ENCODE measurements at regions not wholly inside any gene's neighbourhood (a gene's known extent, or its start where the extent isn't known, plus 50 kb on each side); places are given as distances from the start of the nearest gene placed in this dataset.

DNA sequence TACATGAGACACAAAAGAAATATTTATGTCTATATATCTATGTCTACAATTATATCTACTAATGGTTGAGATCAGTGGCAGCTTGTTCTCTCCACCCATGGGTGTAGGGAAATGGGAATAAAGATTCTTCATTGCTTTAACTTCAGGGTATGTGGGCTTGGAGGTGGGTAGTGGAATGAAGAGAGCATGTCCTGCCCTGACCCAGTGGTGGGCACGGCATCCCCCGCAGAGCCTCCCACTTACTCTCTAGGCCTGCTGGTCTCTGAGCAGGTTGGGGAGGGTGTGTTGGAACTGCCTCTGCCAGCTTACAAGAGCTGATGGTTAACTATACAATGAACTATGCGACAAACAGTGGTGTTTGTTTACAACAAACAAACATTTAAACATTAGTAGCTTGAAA, 152.5 kb upstream of the SKOR2 start:
- TF ChIP-seq, protein P1, sequence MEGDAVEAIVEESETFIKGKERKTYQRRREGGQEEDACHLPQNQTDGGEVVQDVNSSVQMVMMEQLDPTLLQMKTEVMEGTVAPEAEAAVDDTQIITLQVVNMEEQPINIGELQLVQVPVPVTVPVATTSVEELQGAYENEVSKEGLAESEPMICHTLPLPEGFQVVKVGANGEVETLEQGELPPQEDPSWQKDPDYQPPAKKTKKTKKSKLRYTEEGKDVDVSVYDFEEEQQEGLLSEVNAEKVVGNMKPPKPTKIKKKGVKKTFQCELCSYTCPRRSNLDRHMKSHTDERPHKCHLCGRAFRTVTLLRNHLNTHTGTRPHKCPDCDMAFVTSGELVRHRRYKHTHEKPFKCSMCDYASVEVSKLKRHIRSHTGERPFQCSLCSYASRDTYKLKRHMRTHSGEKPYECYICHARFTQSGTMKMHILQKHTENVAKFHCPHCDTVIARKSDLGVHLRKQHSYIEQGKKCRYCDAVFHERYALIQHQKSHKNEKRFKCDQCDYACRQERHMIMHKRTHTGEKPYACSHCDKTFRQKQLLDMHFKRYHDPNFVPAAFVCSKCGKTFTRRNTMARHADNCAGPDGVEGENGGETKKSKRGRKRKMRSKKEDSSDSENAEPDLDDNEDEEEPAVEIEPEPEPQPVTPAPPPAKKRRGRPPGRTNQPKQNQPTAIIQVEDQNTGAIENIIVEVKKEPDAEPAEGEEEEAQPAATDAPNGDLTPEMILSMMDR (conservative IDR thresholded peaks at IDR 0.05; ENCODE audit: low read length) = no peak
- TF ChIP-seq EZH2phosphoT487 (IDR thresholded peaks at IDR 0.05; ENCODE audit: borderline replicate concordance, low read depth, low read length) = no peak
